ENCODE measurements at regions not wholly inside any gene's neighbourhood (a gene's known extent, or its start where the extent isn't known, plus 50 kb on each side); places are given as distances from the start of the nearest gene placed in this dataset.

GRCh38 chr2:239640676-239641578 is 240.1 kb upstream of the HDAC4 start:
- no peak for DNase-seq (ENCODE audit: extremely low read depth in 1 of 2, low read depth in 1 of 2)

GRCh38 chr2:239640210-239640609 is 239.4 kb upstream of the HDAC4 start:
- DNase-seq (ENCODE audit: extremely low read depth in 1 of 2, low read depth in 1 of 2): no peak

GRCh38 chr2:239639421-239640185 is 238.8 kb upstream of the HDAC4 start:
- DNase-seq (ENCODE audit: extremely low read depth in 1 of 2, low read depth in 1 of 2): no peak

- no peak for DNase-seq (ENCODE audit: extremely low read depth in 1 of 2, low read depth in 1 of 2)
These were observed 237.6 kb upstream of the HDAC4 start for GRCh38 chr2:239638376-239638775.

GRCh38 chr2:239636808-239637207 is 236.0 kb upstream of the HDAC4 start:
- DNase-seq (ENCODE audit: extremely low read depth in 1 of 2, low read depth in 1 of 2): no peak

- DNase-seq (ENCODE audit: extremely low read depth in 1 of 2, low read depth in 1 of 2): no peak
These were observed 233.9 kb upstream of the HDAC4 start for GRCh38 chr2:239634769-239635168.

- DNase-seq (ENCODE audit: extremely low read depth in 1 of 2, low read depth in 1 of 2): no peak
These were observed 229.9 kb upstream of the HDAC4 start for GRCh38 chr2:239630618-239631286.

- no peak for DNase-seq (ENCODE audit: extremely low read depth in 1 of 2, low read depth in 1 of 2)
These were observed 229.3 kb upstream of the HDAC4 start for GRCh38 chr2:239629926-239630617.

GRCh38 chr2:239626961-239627592 is 226.3 kb upstream of the HDAC4 start:
- no peak for DNase-seq (ENCODE audit: extremely low read depth in 1 of 2, low read depth in 1 of 2)

GRCh38 chr2:239625971-239626734 is 225.3 kb upstream of the HDAC4 start:
- no peak for DNase-seq (ENCODE audit: extremely low read depth in 1 of 2, low read depth in 1 of 2)

- no peak for DNase-seq (ENCODE audit: extremely low read depth in 1 of 2, low read depth in 1 of 2)
These were observed 224.5 kb upstream of the HDAC4 start for GRCh38 chr2:239625156-239625845.

GRCh38 chr2:239621611-239622010 is 220.8 kb upstream of the HDAC4 start:
- no peak for DNase-seq (ENCODE audit: extremely low read depth in 1 of 2, low read depth in 1 of 2)

- no peak for DNase-seq (ENCODE audit: extremely low read depth in 1 of 2, low read depth in 1 of 2)
These were observed 218.5 kb upstream of the HDAC4 start for GRCh38 chr2:239619369-239619768.

GRCh38 chr2:239616729-239617128 is 215.9 kb upstream of the HDAC4 start:
- no peak for DNase-seq (ENCODE audit: extremely low read depth in 1 of 2, low read depth in 1 of 2)

GRCh38 chr2:239612133-239612532 is 211.3 kb upstream of the HDAC4 start:
- no peak for DNase-seq (ENCODE audit: extremely low read depth in 1 of 2, low read depth in 1 of 2)

- DNase-seq (ENCODE audit: extremely low read depth in 1 of 2, low read depth in 1 of 2): no peak
These were observed 210.5 kb upstream of the HDAC4 start for GRCh38 chr2:239611222-239611795.

GRCh38 chr2:239610457-239611221 is 209.8 kb upstream of the HDAC4 start:
- DNase-seq (ENCODE audit: extremely low read depth in 1 of 2, low read depth in 1 of 2): no peak

Measured in activated CD8-positive, alpha-beta memory T cell treated with anti-CD3 and anti-CD28 coated beads for 1 hour (primary cell).